H9 (cell line): ENCODE measurements at regions not wholly inside any gene's neighbourhood (a gene's known extent, or its start where the extent isn't known, plus 50 kb on each side); places are given as distances from the start of the nearest gene placed in this dataset.

Experiments used
- DNase-seq: peaks from one replicate; pipeline ENCODE4 v3.0.0-alpha.2; 2017
- H2AFZ ChIP-seq: one replicate; pipeline ENCODE4 v1.6.1; 2013; ENCODE audit warnings: mild to moderate bottlenecking, low read length, control low read depth, moderate library complexity
- H2AK5ac ChIP-seq: 2 replicates; pipeline ENCODE4 v1.6.1; 2013; ENCODE audit warnings: low read length, control low read depth, mixed read lengths; ENCODE audit not compliant: insufficient read length
- H2BK120ac ChIP-seq: one replicate; pipeline ENCODE4 v1.6.1; 2013; ENCODE audit warnings: low read depth, mild to moderate bottlenecking, low read length, control low read depth, inconsistent platforms; ENCODE audit not compliant: poor library complexity, severe bottlenecking
- H2BK12ac ChIP-seq: 2 replicates; pipeline ENCODE4 v1.6.1; 2013; ENCODE audit warnings: low read length, control low read depth, mixed read lengths, low read depth; ENCODE audit not compliant: insufficient read length
- H2BK15ac ChIP-seq: 2 replicates; pipeline ENCODE4 v1.6.1; 2013; ENCODE audit warnings: low read depth, low read length, control low read depth
- H2BK20ac ChIP-seq: one replicate; pipeline ENCODE4 v1.6.1; 2013; ENCODE audit warnings: low read depth, mild to moderate bottlenecking, low read length, control low read depth, inconsistent platforms; ENCODE audit not compliant: poor library complexity, severe bottlenecking
- H2BK5ac ChIP-seq: 2 replicates; pipeline ENCODE4 v1.6.1; 2013; ENCODE audit warnings: low read length, control low read depth, mixed read lengths; ENCODE audit not compliant: insufficient read length
- H3K14ac ChIP-seq: 2 replicates; pipeline ENCODE4 v1.6.1; 2013; ENCODE audit warnings: low read length, control low read depth; ENCODE audit not compliant: insufficient read depth
- H3K18ac ChIP-seq: 2 replicates; pipeline ENCODE4 v1.6.1; 2013; ENCODE audit warnings: low read depth, mild to moderate bottlenecking, mixed read lengths, low read length, control low read depth; ENCODE audit not compliant: insufficient read length
- H3K23ac ChIP-seq: 2 replicates; pipeline ENCODE4 v1.6.1; 2013; ENCODE audit warnings: low read length, control low read depth, mixed read lengths, low read depth; ENCODE audit not compliant: insufficient read length
- H3K23me2 ChIP-seq: 2 replicates; pipeline ENCODE4 v1.6.1; 2013; ENCODE audit warnings: low read depth, mild to moderate bottlenecking, mixed read lengths, low read length, control low read depth; ENCODE audit not compliant: insufficient read length, poor library complexity, severe bottlenecking
- H3K27ac ChIP-seq: 2 replicates; pipeline ENCODE4 v1.5.1; 2013; ENCODE audit warnings: low read length, control low read depth, mixed read lengths, low read depth; ENCODE audit not compliant: insufficient read length
- H3K27me3 ChIP-seq: 2 replicates; pipeline ENCODE4 v1.6.1; 2013; ENCODE audit warnings: low read length, control low read depth, inconsistent platforms; ENCODE audit not compliant: insufficient read depth
- H3K4ac ChIP-seq: 2 replicates; pipeline ENCODE4 v1.6.1; 2013; ENCODE audit warnings: low read depth, mild to moderate bottlenecking, control low read depth, inconsistent platforms, low read length, moderate library complexity
- H3K4me1 ChIP-seq: 2 replicates; pipeline ENCODE4 v1.6.1; 2013; ENCODE audit warnings: low read length, control low read depth, inconsistent platforms; ENCODE audit not compliant: insufficient read depth
- H3K4me2 ChIP-seq: 2 replicates; pipeline ENCODE4 v1.6.1; 2013; ENCODE audit warnings: low read length, control low read depth, mixed read lengths; ENCODE audit not compliant: insufficient read length, insufficient read depth
- H3K56ac ChIP-seq: 2 replicates; pipeline ENCODE4 v1.6.1; 2013; ENCODE audit warnings: low read depth, mild to moderate bottlenecking, mixed read lengths, low read length, control low read depth; ENCODE audit not compliant: insufficient read length
- H3K79me1 ChIP-seq: 2 replicates; pipeline ENCODE4 v1.6.1; 2013; ENCODE audit warnings: low read depth, mild to moderate bottlenecking, moderate library complexity, low read length, control low read depth, inconsistent platforms; ENCODE audit not compliant: insufficient read depth, poor library complexity, severe bottlenecking
- H3K79me2 ChIP-seq: 2 replicates; pipeline ENCODE4 v1.6.1; 2013; ENCODE audit warnings: low read length, control low read depth, inconsistent platforms; ENCODE audit not compliant: insufficient read depth
- H3K9ac ChIP-seq: 2 replicates; pipeline ENCODE4 v1.6.1; 2013; ENCODE audit warnings: low read length, control low read depth, mixed read lengths; ENCODE audit not compliant: insufficient read length; ENCODE audit errors: extremely low read depth
- H3K9me3 ChIP-seq: one replicate; pipeline ENCODE4 v1.6.1; 2013; ENCODE audit warnings: low read depth, low read length, inconsistent platforms; ENCODE audit not compliant: control insufficient read depth
- H3T11ph ChIP-seq: one replicate; pipeline ENCODE4 v1.6.1; 2013; ENCODE audit warnings: mild to moderate bottlenecking, low read length, control low read depth, inconsistent platforms
- H4K20me1 ChIP-seq: one replicate; pipeline ENCODE4 v1.6.1; 2013; ENCODE audit not compliant: control insufficient read depth, insufficient read length, insufficient read depth
- H4K5ac ChIP-seq: 2 replicates; pipeline ENCODE4 v1.6.1; 2013; ENCODE audit warnings: low read depth, mild to moderate bottlenecking, mixed read lengths, low read length, control low read depth; ENCODE audit not compliant: insufficient read length
- H4K8ac ChIP-seq: replicated peaks from 2 replicates; pipeline ENCODE4 v1.6.1; 2013; ENCODE audit warnings: low read length, control low read depth, mixed read lengths, low read depth; ENCODE audit not compliant: insufficient read length
- H4K91ac ChIP-seq: 2 replicates; pipeline ENCODE4 v1.6.1; 2013; ENCODE audit warnings: low read depth, mild to moderate bottlenecking, moderate library complexity, mixed read lengths, low read length, control low read depth; ENCODE audit not compliant: insufficient read length
- H3K27ac Mint-ChIP-seq, 3 experiments: 2 replicates in 2 of 3; 3 replicates in 1 of 3; pipeline ENCODE4 v1.8.0; 2020 to 2021; ENCODE audit warnings: mixed read lengths in 3 of 3, mild to moderate bottlenecking in 1 of 3, moderate library complexity in 1 of 3
- H3K27me3 Mint-ChIP-seq: 2 replicates; pipeline ENCODE4 v1.8.0; 2021; ENCODE audit warnings: low read depth, mild to moderate bottlenecking, moderate library complexity, mixed read lengths
- H3K36me3 Mint-ChIP-seq, 3 experiments: 2 replicates in 2 of 3; 3 replicates in 1 of 3; pipeline ENCODE4 v1.8.0; 2020 to 2021; ENCODE audit warnings: low read depth in 3 of 3, mixed read lengths in 3 of 3; ENCODE audit not compliant: insufficient read depth in 1 of 3
- H3K4me1 Mint-ChIP-seq, 2 experiments: 2 replicates each; pipeline ENCODE4 v1.8.0; 2020; ENCODE audit warnings: mixed read lengths in 2 of 2
- H3K4me3 Mint-ChIP-seq, 2 experiments: 2 replicates in 1 of 2; 3 replicates in 1 of 2; pipeline ENCODE4 v1.8.0; 2020 to 2021; ENCODE audit warnings: mild to moderate bottlenecking in 2 of 2, mixed read lengths in 2 of 2, moderate library complexity in 1 of 2
- H3K9me3 Mint-ChIP-seq, 2 experiments: 2 replicates in 1 of 2; 3 replicates in 1 of 2; pipeline ENCODE4 v1.8.0; 2020; ENCODE audit warnings: mild to moderate bottlenecking in 2 of 2, mixed read lengths in 2 of 2, moderate library complexity in 1 of 2
- CTCF ChIP-seq: fragments of 200-600 bp; sonication (generic); conservative IDR thresholded peaks from 3 replicates; pipeline ENCODE4 v1.8.0; 2021; ENCODE audit warnings: antibody characterized with exemption, mild to moderate bottlenecking
- WGBS: extraction: QIAGEN DNeasy Blood & Tissue Kit; methylation state at CpG from one replicate; pipeline ENCODE4 v1.1.7; 2013; ENCODE audit warnings: missing lambda C conversion rate, low lambda C conversion rate, mixed read lengths; ENCODE audit not compliant: insufficient read length; ENCODE audit errors: extremely low coverage; 5-methylcytosine and 5-hydroxymethylcytosine counted together

DNA sequence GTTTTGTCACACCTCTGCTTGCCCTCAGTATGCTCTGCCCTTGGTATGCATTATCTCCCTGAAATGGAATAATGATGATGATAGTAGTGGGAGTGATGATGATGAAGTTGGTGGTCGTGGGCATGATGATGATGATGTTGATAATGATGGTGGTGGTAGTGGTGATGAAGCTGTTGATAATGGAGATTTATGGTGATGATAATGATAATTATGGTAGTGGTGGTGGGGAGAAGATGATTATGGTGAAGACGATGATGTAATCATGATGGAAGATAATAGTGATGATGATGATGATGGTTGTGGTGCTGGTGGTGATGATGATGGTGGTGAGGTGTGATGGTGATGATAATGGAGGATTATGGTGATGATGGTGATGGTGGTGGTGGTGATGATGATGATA lies 390.1 kb upstream of the EEF2KMT start:
- no peak overlapping the region for H2BK15ac ChIP-seq
- no peak for DNase-seq
- H3K36me3 Mint-ChIP-seq: no peaks in the 10 kb centered on the region
- H4K20me1 ChIP-seq: no peaks in the 10 kb centered on the region
- H2BK5ac ChIP-seq: no peak overlapping the region
- no peaks in the 10 kb centered on the region for H3K4me1 ChIP-seq
- H3K56ac ChIP-seq: no peak overlapping the region
- no peak overlapping the region for H2BK12ac ChIP-seq
- no peak overlapping the region for H2AFZ ChIP-seq
- no peaks in the 10 kb centered on the region for H3K9me3 ChIP-seq
- H2AK5ac ChIP-seq: no peak overlapping the region
- H4K8ac ChIP-seq: no peak overlapping the region
- H3K4me1 Mint-ChIP-seq: peaks cover 0 to 3% of the 10 kb centered on the region in 2 experiments; a peak in 1 of 4 replicates
- no peak overlapping the region for H3K9ac ChIP-seq
- H4K5ac ChIP-seq: no peak overlapping the region
- 100% methylated on average over 2 of the region's 2 CpGs for WGBS
- H3K27me3 ChIP-seq: no peaks in the 10 kb centered on the region
- H2BK20ac ChIP-seq: no peak overlapping the region
- H2BK120ac ChIP-seq: no peak overlapping the region
- no peak overlapping the region for H3K27ac ChIP-seq
- no peak overlapping the region for H3K14ac ChIP-seq
- no peak overlapping the region for H3K18ac ChIP-seq
- H3K23me2 ChIP-seq: no peaks in the 10 kb centered on the region
- no peaks in the 10 kb centered on the region for H3K79me2 ChIP-seq
- H3K79me1 ChIP-seq: no peaks in the 10 kb centered on the region
- no peak overlapping the region for H3T11ph ChIP-seq
- H3K27ac Mint-ChIP-seq: no peak overlapping the region
- no peaks in the 10 kb centered on the region for H3K9me3 Mint-ChIP-seq
- no peak overlapping the region for H3K4ac ChIP-seq
- peaks cover 9% of the 10 kb centered on the region for H3K27me3 Mint-ChIP-seq
- no peak overlapping the region for H3K4me2 ChIP-seq
- no peak overlapping the region for H3K4me3 Mint-ChIP-seq
- H3K23ac ChIP-seq: no peak overlapping the region
- no peak overlapping the region for H4K91ac ChIP-seq
- TF ChIP-seq CTCF: no peak
